HG02610 (cell line): ENCODE measurements at regions not wholly inside any gene's neighbourhood (a gene's known extent, or its start where the extent isn't known, plus 50 kb on each side); places are given as distances from the start of the nearest gene placed in this dataset.

Experiments used
- ATAC-seq: cut with Tn5 transposase; IDR thresholded peaks from one replicate; pipeline ENCODE4 v1.9.1; 2021; ENCODE audit warnings: mild to moderate bottlenecking, moderate library complexity; ENCODE audit not compliant: unreplicated experiment

- ATAC-seq: no peak
Observed at GRCh38 chr15:62914461-62915079, 128.0 kb upstream of the TPM1 start.

- ATAC-seq: no peak
Observed at GRCh38 chr15:62920682-62921502, 121.7 kb upstream of the TPM1 start.

GRCh38 chr15:62922514-62922913 lies 120.0 kb upstream of the TPM1 start:
- ATAC-seq: no peak

- no peak for ATAC-seq
Observed at GRCh38 chr15:62925875-62926274, 116.7 kb upstream of the TPM1 start.

- no peak for ATAC-seq
Observed at GRCh38 chr15:62927196-62927595, 115.4 kb upstream of the TPM1 start.

GRCh38 chr15:62927836-62928235 lies 114.7 kb upstream of the TPM1 start:
- ATAC-seq: no peak

- no peak for ATAC-seq
Observed at GRCh38 chr15:62928242-62928999, 114.1 kb upstream of the TPM1 start.

GRCh38 chr15:62929000-62929357 lies 113.6 kb upstream of the TPM1 start:
- ATAC-seq: no peak

- ATAC-seq: no peak
Observed at GRCh38 chr15:62931650-62932049, 110.9 kb upstream of the TPM1 start.

GRCh38 chr15:62932436-62932835 lies 110.1 kb upstream of the TPM1 start:
- no peak for ATAC-seq

GRCh38 chr15:62933386-62933785 lies 109.2 kb upstream of the TPM1 start:
- ATAC-seq: no peak

- ATAC-seq: no peak
Observed at GRCh38 chr15:62934236-62934971, 108.1 kb upstream of the TPM1 start.

GRCh38 chr15:62935300-62936081 lies 107.1 kb upstream of the TPM1 start:
- ATAC-seq: no peak

- no peak for ATAC-seq
Observed at GRCh38 chr15:62938825-62939224, 103.7 kb upstream of the TPM1 start.

GRCh38 chr15:62940093-62940754 lies 102.3 kb upstream of the TPM1 start:
- ATAC-seq: no peak

GRCh38 chr15:62940755-62941361 lies 101.7 kb upstream of the TPM1 start:
- ATAC-seq: no peak

GRCh38 chr15:62941699-62942098 lies 100.8 kb upstream of the TPM1 start:
- ATAC-seq: no peak

- no peak for ATAC-seq
Observed at GRCh38 chr15:62942428-62942827, 100.1 kb upstream of the TPM1 start.

GRCh38 chr15:62945063-62945462 lies 97.5 kb upstream of the TPM1 start:
- ATAC-seq: no peak
